T-helper 2 cell treated with Interferon-gamma antibody and Interleukin-4, amounts not matched to agents 5 μg/mL and 100 μg/mL, for 36 hours (primary cell): ENCODE measurements at regions not wholly inside any gene's neighbourhood (a gene's known extent, or its start where the extent isn't known, plus 50 kb on each side); places are given as distances from the start of the nearest gene placed in this dataset.
"Not testable (repeated sequence)": the region's sequence is repeated elsewhere in the genome, so short reads cannot be mapped to it uniquely, and the experiment has no call there.

Source experiments
- DNase-seq: peaks from one replicate; pipeline ENCODE4 v3.0.0; 2021; ENCODE audit warnings: low spot score
- H3K27ac Mint-ChIP-seq: one replicate; pipeline ENCODE4 v1.8.0; 2021; ENCODE audit warnings: mild to moderate bottlenecking, mixed read lengths
- H3K27me3 Mint-ChIP-seq: one replicate; pipeline ENCODE4 v1.8.0; 2021; ENCODE audit warnings: low read depth, mixed read lengths
- H3K36me3 Mint-ChIP-seq: one replicate; pipeline ENCODE4 v1.8.0; 2021; ENCODE audit warnings: low read depth, mixed read lengths
- H3K4me1 Mint-ChIP-seq: one replicate; pipeline ENCODE4 v1.8.0; 2021; ENCODE audit warnings: low read depth, mixed read lengths
- H3K4me3 Mint-ChIP-seq: one replicate; pipeline ENCODE4 v1.8.0; 2022; ENCODE audit warnings: mild to moderate bottlenecking, moderate library complexity, mixed read lengths
- H3K9me3 Mint-ChIP-seq: one replicate; pipeline ENCODE4 v1.8.0; 2021; ENCODE audit warnings: mixed read lengths

GRCh38 chr15:101876031-101876430, 64.0 kb downstream of the OR4F15 start:
- not testable (repeated sequence) for H3K27ac Mint-ChIP-seq, H3K36me3 Mint-ChIP-seq, H3K9me3 Mint-ChIP-seq, H3K4me3 Mint-ChIP-seq, DNase-seq, H3K4me1 Mint-ChIP-seq, H3K27me3 Mint-ChIP-seq

GRCh38 chr15:101877649-101878048, 65.6 kb downstream of the OR4F15 start:
- not testable (repeated sequence) for H3K4me3 Mint-ChIP-seq, H3K27ac Mint-ChIP-seq, H3K4me1 Mint-ChIP-seq, DNase-seq, H3K9me3 Mint-ChIP-seq, H3K36me3 Mint-ChIP-seq, H3K27me3 Mint-ChIP-seq

- H3K4me3 Mint-ChIP-seq, H3K4me1 Mint-ChIP-seq, H3K27ac Mint-ChIP-seq, H3K36me3 Mint-ChIP-seq, H3K27me3 Mint-ChIP-seq, DNase-seq, H3K9me3 Mint-ChIP-seq: not testable (repeated sequence)
Observed at GRCh38 chr15:101912349-101913287, 100.6 kb downstream of the OR4F15 start.

- not testable (repeated sequence) for H3K36me3 Mint-ChIP-seq, H3K27me3 Mint-ChIP-seq, DNase-seq, H3K4me3 Mint-ChIP-seq, H3K27ac Mint-ChIP-seq, H3K4me1 Mint-ChIP-seq, H3K9me3 Mint-ChIP-seq
Observed at GRCh38 chr15:101924554-101924953, 112.6 kb downstream of the OR4F15 start.

DNA sequence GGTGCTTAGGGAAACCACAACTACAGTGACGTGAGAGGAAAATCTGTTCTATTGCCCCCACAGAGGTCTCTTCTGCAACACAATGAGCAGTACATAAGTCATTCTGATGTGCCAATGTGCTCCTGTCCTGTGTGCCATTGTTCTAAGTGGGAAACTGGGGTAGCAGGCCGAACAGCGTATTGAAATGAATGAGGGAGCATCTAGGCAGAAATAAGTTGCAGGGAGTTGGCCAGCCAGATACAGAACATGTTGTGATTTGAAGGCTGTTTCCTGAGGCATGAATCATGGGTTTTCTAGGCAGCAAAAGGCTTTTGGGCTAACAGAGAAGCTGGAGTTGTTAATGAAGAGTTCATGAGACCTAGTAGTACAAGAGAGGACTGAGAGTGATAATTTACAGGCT, 122.5 kb downstream of the OR4F15 start:
- not testable (repeated sequence) for H3K27me3 Mint-ChIP-seq, H3K4me3 Mint-ChIP-seq, H3K9me3 Mint-ChIP-seq

DNA sequence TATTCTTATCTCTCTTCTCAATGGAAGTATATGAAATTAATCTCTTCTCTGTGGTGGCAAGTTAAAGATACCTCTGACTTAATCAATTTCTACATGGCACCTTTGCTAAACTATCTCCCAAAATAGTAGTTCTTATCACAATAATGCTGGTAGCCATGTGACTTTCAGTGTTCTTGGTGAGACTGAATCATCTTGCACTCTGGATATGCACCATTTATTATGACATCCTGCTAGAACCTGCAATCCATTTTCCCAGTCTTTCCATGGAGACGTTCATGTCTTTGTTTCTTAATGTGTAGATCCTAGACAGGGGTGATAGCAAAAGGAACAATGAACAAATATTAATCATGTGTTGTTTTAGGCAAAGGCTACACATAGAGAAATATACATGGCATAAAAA, 125.4 kb downstream of the OR4F15 start:
- not testable (repeated sequence) for H3K36me3 Mint-ChIP-seq, H3K4me3 Mint-ChIP-seq, H3K4me1 Mint-ChIP-seq, DNase-seq, H3K9me3 Mint-ChIP-seq, H3K27ac Mint-ChIP-seq, H3K27me3 Mint-ChIP-seq

More for the DNA sequence above, 122.5 kb downstream of the OR4F15 start:
- not testable (repeated sequence) for H3K36me3 Mint-ChIP-seq, H3K4me1 Mint-ChIP-seq, DNase-seq, H3K27ac Mint-ChIP-seq

DNA sequence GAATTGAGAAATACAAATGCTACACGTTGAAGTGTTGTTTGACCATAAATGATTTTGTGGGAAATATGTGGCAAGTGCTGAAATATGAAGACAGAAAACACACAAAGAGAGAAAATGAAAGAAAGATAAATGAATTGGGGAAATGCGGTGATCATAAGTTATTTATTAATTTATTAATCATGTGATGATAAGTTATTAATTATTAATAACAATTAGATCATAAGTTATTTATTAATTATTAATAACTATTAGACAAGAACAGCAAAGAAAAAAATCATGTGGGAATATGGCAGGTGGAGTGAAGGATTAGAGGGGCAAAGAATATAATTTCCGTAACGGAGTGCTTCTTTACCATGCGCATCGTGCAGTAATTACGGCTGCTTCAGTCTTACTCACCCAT, 126.6 kb downstream of the OR4F15 start:
- not testable (repeated sequence) for H3K9me3 Mint-ChIP-seq, DNase-seq, H3K27me3 Mint-ChIP-seq, H3K36me3 Mint-ChIP-seq, H3K27ac Mint-ChIP-seq, H3K4me1 Mint-ChIP-seq, H3K4me3 Mint-ChIP-seq

DNA sequence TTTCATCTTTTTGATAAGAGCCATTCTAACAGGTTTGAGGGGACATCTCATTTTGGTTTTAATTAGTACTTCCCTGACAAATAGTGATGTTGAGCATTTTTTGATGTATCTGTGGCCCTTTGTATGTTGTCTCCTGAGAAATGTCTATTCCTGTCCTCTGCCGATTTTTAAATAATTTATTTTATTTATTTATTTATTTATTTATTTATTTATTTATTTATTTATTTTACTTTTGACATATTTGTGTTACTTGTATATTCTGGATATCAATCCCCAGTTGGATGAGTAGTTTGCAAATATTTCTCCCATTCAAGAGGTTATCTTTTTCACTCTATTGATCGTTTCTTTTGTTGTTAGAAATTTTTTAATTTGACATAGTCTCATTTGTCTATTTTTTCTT, 133.9 kb downstream of the OR4F15 start:
- H3K27me3 Mint-ChIP-seq, H3K27ac Mint-ChIP-seq, H3K4me3 Mint-ChIP-seq, H3K36me3 Mint-ChIP-seq, H3K4me1 Mint-ChIP-seq, DNase-seq, H3K9me3 Mint-ChIP-seq: not testable (repeated sequence)

DNA sequence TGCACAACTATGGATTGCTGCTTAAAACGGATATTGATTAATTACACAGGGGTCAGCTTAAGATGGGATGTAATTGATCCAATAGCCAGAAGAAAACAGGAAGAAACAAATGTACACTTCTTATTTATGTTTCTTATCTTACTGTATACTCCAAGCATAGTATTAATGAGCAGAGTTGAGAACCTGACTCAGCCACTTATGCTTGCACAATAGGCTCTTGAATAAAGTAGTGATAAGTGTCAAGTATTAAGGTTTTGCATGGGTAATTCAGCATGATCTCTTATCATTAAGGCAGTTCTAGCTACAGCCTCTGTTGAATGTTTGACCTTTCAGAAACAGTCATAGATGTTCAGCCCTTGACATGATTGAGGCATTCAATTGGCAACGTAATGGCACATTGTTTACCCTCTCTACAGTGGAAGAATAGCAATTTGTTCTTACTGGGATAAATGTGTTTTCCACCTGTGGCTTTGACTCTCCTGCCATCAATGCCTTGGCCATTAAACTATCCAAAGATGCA, 136.5 kb downstream of the OR4F15 start:
- not testable (repeated sequence) for H3K27ac Mint-ChIP-seq, H3K4me3 Mint-ChIP-seq, DNase-seq, H3K36me3 Mint-ChIP-seq, H3K27me3 Mint-ChIP-seq, H3K4me1 Mint-ChIP-seq, H3K9me3 Mint-ChIP-seq

- H3K4me1 Mint-ChIP-seq, H3K27me3 Mint-ChIP-seq, H3K36me3 Mint-ChIP-seq, DNase-seq, H3K9me3 Mint-ChIP-seq, H3K27ac Mint-ChIP-seq, H3K4me3 Mint-ChIP-seq: not testable (repeated sequence)
Observed at GRCh38 chr15:101949380-101950065, 137.5 kb downstream of the OR4F15 start.

DNA sequence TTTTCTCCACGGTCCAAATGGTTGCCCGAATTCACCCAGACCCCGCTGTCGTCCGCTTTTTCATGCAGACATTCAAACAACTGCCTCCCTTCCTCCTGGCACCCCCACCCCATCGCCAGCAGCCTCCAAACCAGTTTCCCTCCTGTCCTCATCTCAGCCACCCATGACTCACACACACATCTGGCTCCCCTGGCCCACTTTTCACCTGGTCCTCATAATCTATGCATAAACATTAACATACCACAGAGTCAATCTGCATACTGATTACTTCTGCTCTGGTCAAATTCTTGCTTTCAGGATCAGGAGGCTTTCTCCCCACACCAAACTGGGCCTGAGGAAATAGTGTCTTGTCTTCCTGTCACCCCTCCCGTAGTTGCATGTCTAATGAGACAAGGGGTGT, 142.0 kb downstream of the OR4F15 start:
- not testable (repeated sequence) for H3K4me3 Mint-ChIP-seq, H3K27me3 Mint-ChIP-seq, DNase-seq, H3K4me1 Mint-ChIP-seq, H3K27ac Mint-ChIP-seq, H3K36me3 Mint-ChIP-seq, H3K9me3 Mint-ChIP-seq

GRCh38 chr15:101955840-101956239, 143.8 kb downstream of the OR4F15 start:
- not testable (repeated sequence) for H3K4me1 Mint-ChIP-seq, H3K9me3 Mint-ChIP-seq, H3K27ac Mint-ChIP-seq, DNase-seq, H3K27me3 Mint-ChIP-seq, H3K4me3 Mint-ChIP-seq, H3K36me3 Mint-ChIP-seq

DNA sequence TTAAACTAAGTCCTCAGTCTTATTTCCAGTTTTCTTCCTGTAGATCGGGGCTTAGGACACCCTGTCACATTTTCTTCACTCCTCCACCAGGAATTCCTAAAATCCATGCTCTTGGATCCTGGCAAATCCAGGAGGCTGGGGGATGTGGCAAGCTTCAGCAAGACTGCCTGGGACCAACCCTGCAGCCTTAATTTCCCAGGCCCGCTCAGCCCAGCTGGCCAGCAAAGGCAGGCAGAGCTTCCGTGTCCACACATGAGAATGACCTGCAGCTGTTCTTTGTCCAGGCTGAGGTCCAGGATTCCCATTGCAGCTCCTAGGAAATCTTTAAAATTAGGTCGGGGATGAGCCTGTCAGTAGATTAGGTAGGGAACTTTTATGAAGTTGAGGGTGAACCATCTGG, 146.7 kb downstream of the OR4F15 start:
- H3K9me3 Mint-ChIP-seq, H3K4me3 Mint-ChIP-seq, H3K27ac Mint-ChIP-seq, H3K27me3 Mint-ChIP-seq, H3K36me3 Mint-ChIP-seq, DNase-seq, H3K4me1 Mint-ChIP-seq: not testable (repeated sequence)

DNA sequence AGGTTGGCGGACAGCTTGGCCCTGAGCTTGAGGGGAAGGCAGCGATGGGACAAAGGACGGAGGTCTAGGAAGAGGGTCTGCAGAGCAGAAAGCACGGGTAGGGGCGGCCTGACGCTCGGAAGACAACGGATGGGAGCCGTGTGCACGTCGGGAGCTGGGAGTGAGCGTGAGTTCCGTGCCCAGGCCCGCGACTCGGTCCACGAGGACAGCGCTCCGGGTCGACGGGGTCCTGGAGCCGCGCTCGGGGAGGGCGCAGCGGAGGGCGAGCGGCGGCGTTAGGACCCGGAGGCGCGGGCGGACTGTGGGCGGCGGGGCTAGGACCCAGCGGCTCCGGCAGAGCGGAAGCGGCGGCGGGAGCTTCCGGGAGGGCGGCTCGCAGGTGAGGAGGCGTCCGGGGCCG, 149.3 kb downstream of the OR4F15 start:
- not testable (repeated sequence) for H3K9me3 Mint-ChIP-seq, H3K4me1 Mint-ChIP-seq, H3K36me3 Mint-ChIP-seq, H3K27me3 Mint-ChIP-seq, H3K27ac Mint-ChIP-seq, DNase-seq
- peak overlapping the region; percentile 64 for H3K4me3 Mint-ChIP-seq
